Stomach (tissue), 8 donors: ENCODE measurements at regions not wholly inside any gene's neighbourhood (a gene's known extent, or its start where the extent isn't known, plus 50 kb on each side); places are given as distances from the start of the nearest gene placed in this dataset.

Source experiments
- DNase-seq, 2 donors: peaks; one replicate each; pipeline versions ENCODE4 v3.0.0 to v3.0.0-alpha.2; 2013 to 2019
- H3K27ac ChIP-seq, 5 donors: fragments of 200-600 bp in 4 of 5; sonication (generic) in 4 of 5; one replicate each; pipeline ENCODE4 v1.5.1; 2013 to 2019; ENCODE audit warnings: mild to moderate bottlenecking in 1 of 5, moderate library complexity in 1 of 5
- H3K27me3 ChIP-seq, 3 donors: fragments of 200-600 bp; sonication (generic); one replicate each; pipeline ENCODE4 v1.5.1; 2017 to 2019; ENCODE audit warnings: mixed run types in 1 of 3
- H3K36me3 ChIP-seq, 4 donors: fragments of 200-600 bp; sonication (generic); 1 replicate in 3 of 4; 2 replicates in 1 of 4; pipeline ENCODE4 v1.5.1; 2016 to 2019
- H3K4me1 ChIP-seq, 4 donors: fragments of 200-600 bp; sonication (generic); one replicate each; pipeline ENCODE4 v1.5.1; 2016 to 2019
- H3K4me3 ChIP-seq, 4 donors: fragments of 200-600 bp; sonication (generic) in 3 of 4; one replicate each; pipeline ENCODE4 v1.5.1; 2016 to 2019; ENCODE audit warnings: mild to moderate bottlenecking in 1 of 4
- H3K9me3 ChIP-seq, 4 donors: fragments of 200-600 bp; sonication (generic); one replicate each; pipeline ENCODE4 v1.5.1; 2016 to 2019
- CTCF ChIP-seq, 7 experiments: fragments of 450-650 bp in 4 of 7; fragments of 200-600 bp in 3 of 7; sonication (generic) in 3 of 7; IDR thresholded peaks; one replicate each; pipeline ENCODE4 v1.5.1; 2016 to 2019; ENCODE audit warnings: antibody characterized with exemption in 7 of 7, control low read depth in 2 of 7, mild to moderate bottlenecking in 1 of 7
- EP300 ChIP-seq: sonication (generic); formaldehyde crosslinking; IDR thresholded peaks from one replicate; pipeline ENCODE4 v1.6.1; 2017; ENCODE audit warnings: antibody characterized with exemption
- POLR2A ChIP-seq, 4 donors: fragments of 450-650 bp; IDR thresholded peaks; one replicate each; pipeline ENCODE4 v1.6.1; 2016; ENCODE audit warnings: antibody characterized with exemption in 4 of 4, control low read depth in 2 of 4, mild to moderate bottlenecking in 1 of 4, moderate library complexity in 1 of 4
- POLR2AphosphoS5 ChIP-seq, 3 donors: sonication (generic); formaldehyde crosslinking; IDR thresholded peaks; one replicate each; pipeline ENCODE4 v1.6.1; 2016; ENCODE audit warnings: antibody characterized with exemption in 3 of 3
- WGBS, 5 donors: extraction: QIAGEN DNeasy Blood & Tissue Kit in 3 of 5; methylation state at CpG; one replicate each; pipeline versions ENCODE4 v1.1.5 to v1.1.7; 2013 to 2018; 5-methylcytosine and 5-hydroxymethylcytosine counted together
- intact Hi-C: fragments of 100-400 bp; cut with DNase I; formaldehyde crosslinking; loops from one replicate; pipeline ENCODE4 v1.15.1; 2023; ENCODE audit warnings: low total_unique reads
- donor health status: healthy with polysubstance abuse.
- donor health status: Bipolar disorder and iron deficiency.
- donor health status: healthy.

- intact Hi-C loops = no loop called here
- TF ChIP-seq CTCF (IDR thresholded peaks at IDR 0.05) (no peak), EP300 (no peak), POLR2AphosphoS5 (IDR thresholded peaks at IDR 0.05) (no peak), POLR2A (IDR thresholded peaks at IDR 0.05) (no peak)
These were observed 269.7 kb upstream of the FAR2 start for GRCh38 chr12:28879379-28879778.

GRCh38 chr12:28882444-28882843, 266.6 kb upstream of the FAR2 start:
- Histone ChIP-seq H3K27me3 (no peaks in the 10 kb centered on the region), H3K4me1 (no peaks in the 10 kb centered on the region), H3K4me3 (no peak overlapping the region), H3K36me3 (no peaks in the 10 kb centered on the region), H3K27ac (no peak overlapping the region), H3K9me3 (no peaks in the 10 kb centered on the region)
- intact Hi-C loops = no loop called here
- DNase-seq = no peak
- WGBS, 5 donors = 59 to 79% (median 70%) methylated on average over 2 of the region's 2 CpGs
- TF ChIP-seq EP300 (no peak), POLR2AphosphoS5 (IDR thresholded peaks at IDR 0.05) (no peak), CTCF (IDR thresholded peaks at IDR 0.05) (no peak), POLR2A (IDR thresholded peaks at IDR 0.05) (no peak)

More at GRCh38 chr12:28879379-28879778, 269.7 kb upstream of the FAR2 start:
- Histone ChIP-seq H3K9me3 (no peaks in the 10 kb centered on the region), H3K4me3 (no peak overlapping the region), H3K4me1 (no peaks in the 10 kb centered on the region), H3K27ac (no peak overlapping the region), H3K36me3 (no peaks in the 10 kb centered on the region), H3K27me3 (no peaks in the 10 kb centered on the region)
- 92 to 98% (median 96%) methylated on average over 2 of the region's 2 CpGs for WGBS, 5 donors
- no peak for DNase-seq

GRCh38 chr12:28883406-28883997, 265.6 kb upstream of the FAR2 start:
- Histone ChIP-seq H3K27me3 (no peaks in the 10 kb centered on the region), H3K36me3 (no peaks in the 10 kb centered on the region), H3K27ac (no peak overlapping the region), H3K9me3 (no peaks in the 10 kb centered on the region), H3K4me1 (no peaks in the 10 kb centered on the region), H3K4me3 (no peak overlapping the region)
- no peak for DNase-seq
- 10 to 46% (median 39%) methylated on average over 2 of the region's 2 CpGs for WGBS, 5 donors
- TF ChIP-seq POLR2A (IDR thresholded peaks at IDR 0.05) = no peak
- no peak for TF ChIP-seq POLR2AphosphoS5 (IDR thresholded peaks at IDR 0.05)
- TF ChIP-seq CTCF (IDR thresholded peaks at IDR 0.05) = no peak
- no peak for TF ChIP-seq EP300
- intact Hi-C loops = no loop called here

- H3K36me3 ChIP-seq = no peaks in the 10 kb centered on the region
- no peak overlapping the region for H3K4me3 ChIP-seq
- 42 to 69% (median 61%) methylated on average over 3 of the region's 3 CpGs for WGBS, 5 donors
- intact Hi-C loops = no loop called here
- H3K27ac ChIP-seq = no peak overlapping the region
- peak in 1 of 2 donors; percentile 7 for DNase-seq
- H3K4me1 ChIP-seq = no peaks in the 10 kb centered on the region
- TF ChIP-seq POLR2AphosphoS5 (IDR thresholded peaks at IDR 0.05) = no peak
- no peak for TF ChIP-seq CTCF (IDR thresholded peaks at IDR 0.05)
- no peak for TF ChIP-seq EP300
- no peak for TF ChIP-seq POLR2A (IDR thresholded peaks at IDR 0.05)
- no peaks in the 10 kb centered on the region for H3K27me3 ChIP-seq
- no peaks in the 10 kb centered on the region for H3K9me3 ChIP-seq
These were observed 264.0 kb upstream of the FAR2 start for GRCh38 chr12:28884904-28885679.
